B cell (primary cell): ENCODE measurements at regions not wholly inside any gene's neighbourhood (a gene's known extent, or its start where the extent isn't known, plus 50 kb on each side); places are given as distances from the start of the nearest gene placed in this dataset.

ENCODE experiments used
- ATAC-seq: fragments of 200-7000 bp; cut with Tn5 transposase; one replicate; pipeline ENCODE4 v1.10.0; 2021; ENCODE audit warnings: low read depth, mild to moderate bottlenecking, moderate number of reproducible peaks, moderate library complexity
- CTCF ChIA-PET: fragments of 350-600 bp; sonication (Branson Sonifier 250); formaldehyde crosslinking; loops from one replicate; lab custom pipeline; 2021; ENCODE audit warnings: antibody characterized with exemption, inconsistent platforms; lab: Charles Lee
- POLR2A ChIA-PET: fragments of 350-600 bp; sonication (Branson Sonifier 250); formaldehyde crosslinking; loops from one replicate; lab custom pipeline; 2021; ENCODE audit warnings: antibody characterized with exemption; lab: Charles Lee
- DNase-seq: peaks from one replicate; pipeline ENCODE4 v3.0.0; 2013
- H2AFZ ChIP-seq: 2 replicates; pipeline ENCODE4 v1.6.1; 2012; ENCODE audit warnings: mild to moderate bottlenecking, low read depth, low read length; ENCODE audit not compliant: insufficient read depth, poor library complexity, severe bottlenecking
- H3K27ac ChIP-seq, 2 donors: 1 replicate in 1 of 2; 2 replicates in 1 of 2; pipeline ENCODE4 v1.5.1; 2012 to 2013; ENCODE audit warnings: low read length in 2 of 2, mild to moderate bottlenecking in 2 of 2, moderate library complexity in 1 of 2
- H3K27me3 ChIP-seq, 4 experiments: fragments of 200-600 bp in 1 of 4; sonication (generic) in 1 of 4; replicated peaks in 1 of 4; 1 replicate in 2 of 4; 2 replicates in 2 of 4; pipeline versions ENCODE4 v1.6.1 to v1.7.0; 2013 to 2016; ENCODE audit warnings: low read length in 3 of 4, mild to moderate bottlenecking in 2 of 4, mixed read lengths in 1 of 4, moderate library complexity in 1 of 4; ENCODE audit not compliant: insufficient read depth in 4 of 4, control insufficient read depth in 3 of 4; ENCODE audit errors: control extremely low read depth in 1 of 4
- H3K36me3 ChIP-seq, 2 experiments: replicated peaks in 1 of 2; 1 replicate in 1 of 2; 2 replicates in 1 of 2; pipeline versions ENCODE4 v1.6.1 to v1.7.1; 2013; ENCODE audit warnings: low read length in 1 of 2; ENCODE audit not compliant: insufficient read depth in 2 of 2, control insufficient read depth in 1 of 2; ENCODE audit errors: control extremely low read depth in 1 of 2, extremely low read depth in 1 of 2
- H3K4me1 ChIP-seq, 2 donors: fragments of 200-600 bp in 1 of 2; sonication (generic) in 1 of 2; 1 replicate in 1 of 2; 2 replicates in 1 of 2; pipeline versions ENCODE4 v1.5.1 to v1.6.1; 2013 to 2017; ENCODE audit warnings: low read length in 2 of 2; ENCODE audit not compliant: control insufficient read depth in 2 of 2, insufficient read depth in 2 of 2
- H3K4me2 ChIP-seq: replicated peaks from 2 replicates; pipeline ENCODE3; 2012; ENCODE audit warnings: mild to moderate bottlenecking, low read depth, low read length; ENCODE audit not compliant: poor library complexity, severe bottlenecking
- H3K4me3 ChIP-seq, 5 experiments: fragments of 200-600 bp in 1 of 5; sonication (generic) in 1 of 5; 1 replicate in 3 of 5; 2 replicates in 2 of 5; pipeline versions ENCODE4 v1.5.1 to v1.7.0; 2011 to 2016; ENCODE audit warnings: low read length in 4 of 5, mild to moderate bottlenecking in 4 of 5, low read depth in 2 of 5, control low read depth in 1 of 5, moderate library complexity in 1 of 5; ENCODE audit not compliant: insufficient read depth in 1 of 5; ENCODE audit errors: control extremely low read depth in 1 of 5, extremely low read depth in 1 of 5
- H3K79me2 ChIP-seq: fragments of 200-600 bp; sonication (generic); one replicate; pipeline ENCODE4 v1.6.0; 2016; ENCODE audit warnings: low read length; ENCODE audit not compliant: control insufficient read depth, insufficient read depth
- H3K9ac ChIP-seq: fragments of 200-600 bp; sonication (generic); 2 replicates; pipeline ENCODE4 v1.6.1; 2017; ENCODE audit warnings: mild to moderate bottlenecking, low read length, moderate library complexity
- H3K9me3 ChIP-seq, 3 donors: one replicate each; pipeline versions ENCODE4 v1.6.1 to v1.7.1; 2013; ENCODE audit warnings: low read length in 2 of 3; ENCODE audit not compliant: control insufficient read depth in 2 of 3, insufficient read depth in 1 of 3; ENCODE audit errors: control extremely low read depth in 1 of 3
- H4K20me1 ChIP-seq: 2 replicates; pipeline ENCODE4 v1.6.0; 2012; ENCODE audit warnings: mild to moderate bottlenecking, low read length; ENCODE audit not compliant: insufficient read depth, control insufficient read depth, poor library complexity, severe bottlenecking
- H3K27ac Mint-ChIP-seq: one replicate; pipeline ENCODE4 v1.8.0; 2021; ENCODE audit warnings: mixed read lengths
- H3K27me3 Mint-ChIP-seq: one replicate; pipeline ENCODE4 v1.8.0; 2021; ENCODE audit warnings: mixed read lengths
- H3K4me1 Mint-ChIP-seq: one replicate; pipeline ENCODE4 v1.8.0; 2021; ENCODE audit warnings: mixed read lengths
- H3K4me3 Mint-ChIP-seq: one replicate; pipeline ENCODE4 v1.8.0; 2021; ENCODE audit warnings: mixed read lengths
- H3K9me3 Mint-ChIP-seq: one replicate; pipeline ENCODE4 v1.8.0; 2022; ENCODE audit warnings: mixed read lengths; ENCODE audit not compliant: insufficient read depth
- EZH2 ChIP-seq: IDR thresholded peaks from 2 replicates; pipeline ENCODE4 v1.6.1; 2012; ENCODE audit warnings: borderline replicate concordance, low read depth, mild to moderate bottlenecking, moderate library complexity, low read length; ENCODE audit not compliant: insufficient read depth, poor library complexity, severe bottlenecking
- WGBS: methylation state at CpG from one replicate; pipeline ENCODE4 v1.1.5; 2013; ENCODE audit warnings: missing lambda C conversion rate; ENCODE audit not compliant: insufficient coverage; 5-methylcytosine and 5-hydroxymethylcytosine counted together
- intact Hi-C: fragments of 100-400 bp; cut with micrococcal nuclease; formaldehyde crosslinking; loops from one replicate; pipeline ENCODE4 v1.10.0; 2022
- TF ChIP-seq, protein P1 (sequence below): fragments of 200-600 bp; IDR thresholded peaks from one replicate; pipeline ENCODE4 v1.8.0; 2022; ENCODE audit warnings: antibody characterized with exemption, mild to moderate bottlenecking

DNA sequence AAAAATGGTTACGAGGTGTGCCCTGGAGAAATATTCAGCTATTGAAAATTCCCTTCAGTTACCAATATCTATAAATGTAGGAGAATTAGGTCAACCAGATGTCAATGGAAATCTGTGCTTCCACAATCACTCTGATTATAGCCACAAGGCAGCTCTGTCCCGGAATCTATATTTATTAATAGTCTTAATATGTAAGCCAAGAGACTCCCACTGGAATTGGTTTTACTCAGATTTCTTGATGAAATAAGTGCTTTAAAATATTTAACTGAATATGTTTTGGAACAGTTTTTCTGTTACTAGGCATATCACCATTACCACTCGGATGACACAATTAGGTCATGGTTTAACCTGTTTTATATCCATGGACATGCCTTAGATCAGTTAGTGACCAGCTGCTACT is 169.6 kb downstream of the POM121L12 start:
- POLR2A ChIA-PET = no interaction called here
- intact Hi-C loops = no loop called here

DNA sequence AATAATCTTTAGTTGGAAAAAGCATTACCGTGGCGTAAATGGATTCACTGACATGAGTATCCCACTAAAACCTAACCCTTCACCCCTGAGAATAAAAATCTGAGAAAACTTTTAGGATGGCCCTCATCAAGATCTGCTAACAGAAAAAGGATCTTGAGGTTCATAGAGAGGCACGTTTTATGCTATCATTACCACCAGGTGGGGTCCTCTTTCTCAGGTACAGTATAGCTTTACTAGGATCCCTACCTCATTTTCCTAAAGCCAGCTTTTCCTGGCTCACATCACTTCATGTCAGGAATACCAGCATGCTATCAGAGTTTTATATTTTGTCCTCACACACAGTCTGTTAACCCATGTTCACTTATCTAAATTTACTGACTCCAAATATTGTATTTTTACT is 173.7 kb downstream of the POM121L12 start:
- POLR2A ChIA-PET = no interaction called here
- peaks cover 16% of the 10 kb centered on the region for H3K9me3 Mint-ChIP-seq
- H3K4me3 ChIP-seq = no peak overlapping the region

More for the DNA sequence above, 169.6 kb downstream of the POM121L12 start:
- H3K27me3 ChIP-seq = no peaks in the 10 kb centered on the region
- H3K27ac Mint-ChIP-seq = no peak overlapping the region
- no peaks in the 10 kb centered on the region for H3K27me3 Mint-ChIP-seq
- CTCF ChIA-PET = no interaction called here
- H3K4me2 ChIP-seq = no peak overlapping the region
- WGBS = 80% methylated on average over 1 of the region's 3 CpGs
- no peak overlapping the region for H3K4me3 Mint-ChIP-seq
- no peak overlapping the region for H3K9ac ChIP-seq
- H3K9me3 Mint-ChIP-seq = peaks cover 13% of the 10 kb centered on the region
- H3K79me2 ChIP-seq = no peaks in the 10 kb centered on the region
- H3K9me3 ChIP-seq = peaks cover 0 to 6% (median 5%) of the 10 kb centered on the region in 3 donors
- H3K27ac ChIP-seq = no peak overlapping the region
- no peaks in the 10 kb centered on the region for H3K4me1 Mint-ChIP-seq
- H3K36me3 ChIP-seq = no peaks in the 10 kb centered on the region
- H2AFZ ChIP-seq = no peak overlapping the region
- no peaks in the 10 kb centered on the region for H4K20me1 ChIP-seq
- no peak for DNase-seq
- no peak overlapping the region for H3K4me3 ChIP-seq
- ATAC-seq = no peak
- TF ChIP-seq EZH2 = no peak
- TF ChIP-seq, protein P1, sequence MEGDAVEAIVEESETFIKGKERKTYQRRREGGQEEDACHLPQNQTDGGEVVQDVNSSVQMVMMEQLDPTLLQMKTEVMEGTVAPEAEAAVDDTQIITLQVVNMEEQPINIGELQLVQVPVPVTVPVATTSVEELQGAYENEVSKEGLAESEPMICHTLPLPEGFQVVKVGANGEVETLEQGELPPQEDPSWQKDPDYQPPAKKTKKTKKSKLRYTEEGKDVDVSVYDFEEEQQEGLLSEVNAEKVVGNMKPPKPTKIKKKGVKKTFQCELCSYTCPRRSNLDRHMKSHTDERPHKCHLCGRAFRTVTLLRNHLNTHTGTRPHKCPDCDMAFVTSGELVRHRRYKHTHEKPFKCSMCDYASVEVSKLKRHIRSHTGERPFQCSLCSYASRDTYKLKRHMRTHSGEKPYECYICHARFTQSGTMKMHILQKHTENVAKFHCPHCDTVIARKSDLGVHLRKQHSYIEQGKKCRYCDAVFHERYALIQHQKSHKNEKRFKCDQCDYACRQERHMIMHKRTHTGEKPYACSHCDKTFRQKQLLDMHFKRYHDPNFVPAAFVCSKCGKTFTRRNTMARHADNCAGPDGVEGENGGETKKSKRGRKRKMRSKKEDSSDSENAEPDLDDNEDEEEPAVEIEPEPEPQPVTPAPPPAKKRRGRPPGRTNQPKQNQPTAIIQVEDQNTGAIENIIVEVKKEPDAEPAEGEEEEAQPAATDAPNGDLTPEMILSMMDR = no peak
- H3K4me1 ChIP-seq = no peaks in the 10 kb centered on the region

More for the DNA sequence above, 173.7 kb downstream of the POM121L12 start:
- Histone ChIP-seq H3K36me3 (no peaks in the 10 kb centered on the region), H3K27ac (no peak overlapping the region), H3K4me2 (no peak overlapping the region), H3K27me3 (no peaks in the 10 kb centered on the region), H3K9me3 (peaks cover 0 to 21% (median 11%) of the 10 kb centered on the region in 3 donors), H3K9ac (no peak overlapping the region), H3K79me2 (no peaks in the 10 kb centered on the region), H3K4me1 (no peaks in the 10 kb centered on the region), H2AFZ (no peak overlapping the region), H4K20me1 (no peaks in the 10 kb centered on the region)
- WGBS = no CpG with 5 or more reads among the region's 3 CpGs
- no peak overlapping the region for H3K4me3 Mint-ChIP-seq
- no peaks in the 10 kb centered on the region for H3K27me3 Mint-ChIP-seq
- CTCF ChIA-PET = no interaction called here
- no peak for ATAC-seq
- intact Hi-C loops = no loop called here
- no peak overlapping the region for H3K27ac Mint-ChIP-seq
- no peaks in the 10 kb centered on the region for H3K4me1 Mint-ChIP-seq
- TF ChIP-seq EZH2 = no peak
- TF ChIP-seq, protein P1 = no peak
- no peak for DNase-seq
